ENCODE measurements at regions not wholly inside any gene's neighbourhood (a gene's known extent, or its start where the extent isn't known, plus 50 kb on each side); places are given as distances from the start of the nearest gene placed in this dataset.

DNA sequence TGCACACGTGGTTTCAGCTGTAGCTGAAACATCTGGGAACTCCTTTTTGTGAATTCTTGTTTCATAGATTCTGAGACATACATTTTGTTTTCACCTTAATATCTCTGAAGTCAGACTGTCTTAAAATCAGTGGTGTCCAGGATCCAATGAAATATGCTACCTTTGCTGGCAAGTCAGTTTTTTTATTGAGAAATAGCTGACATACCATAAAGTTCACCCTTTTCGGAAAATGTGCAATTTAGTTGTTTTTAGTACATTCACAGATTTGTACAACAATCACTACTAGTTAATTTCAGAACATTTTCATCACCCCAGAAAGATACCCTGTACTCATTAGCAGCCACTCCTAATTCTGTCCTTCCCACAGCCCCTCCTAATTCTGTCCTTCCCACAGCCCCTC is 243.7 kb downstream of the GLI2 start:
- Histone ChIP-seq H3K4me1 (ENCODE audit: insufficient read depth) (peaks cover 11% of the 10 kb centered on the region), H3K4me3 (no peak overlapping the region), H3K36me3 (no peaks in the 10 kb centered on the region), H3K27ac (no peak overlapping the region), H3K9me3 (no peaks in the 10 kb centered on the region), H3K27me3 (no peaks in the 10 kb centered on the region)
- intact Hi-C loops (cut with DNase I), result no loop called here
- TF ChIP-seq, protein P1, sequence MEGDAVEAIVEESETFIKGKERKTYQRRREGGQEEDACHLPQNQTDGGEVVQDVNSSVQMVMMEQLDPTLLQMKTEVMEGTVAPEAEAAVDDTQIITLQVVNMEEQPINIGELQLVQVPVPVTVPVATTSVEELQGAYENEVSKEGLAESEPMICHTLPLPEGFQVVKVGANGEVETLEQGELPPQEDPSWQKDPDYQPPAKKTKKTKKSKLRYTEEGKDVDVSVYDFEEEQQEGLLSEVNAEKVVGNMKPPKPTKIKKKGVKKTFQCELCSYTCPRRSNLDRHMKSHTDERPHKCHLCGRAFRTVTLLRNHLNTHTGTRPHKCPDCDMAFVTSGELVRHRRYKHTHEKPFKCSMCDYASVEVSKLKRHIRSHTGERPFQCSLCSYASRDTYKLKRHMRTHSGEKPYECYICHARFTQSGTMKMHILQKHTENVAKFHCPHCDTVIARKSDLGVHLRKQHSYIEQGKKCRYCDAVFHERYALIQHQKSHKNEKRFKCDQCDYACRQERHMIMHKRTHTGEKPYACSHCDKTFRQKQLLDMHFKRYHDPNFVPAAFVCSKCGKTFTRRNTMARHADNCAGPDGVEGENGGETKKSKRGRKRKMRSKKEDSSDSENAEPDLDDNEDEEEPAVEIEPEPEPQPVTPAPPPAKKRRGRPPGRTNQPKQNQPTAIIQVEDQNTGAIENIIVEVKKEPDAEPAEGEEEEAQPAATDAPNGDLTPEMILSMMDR (IDR thresholded peaks at IDR 0.05), result no peak
- no peak for TF ChIP-seq EP300 (IDR thresholded peaks at IDR 0.05)
- TF ChIP-seq POLR2A (IDR thresholded peaks at IDR 0.05), result no peak
- WGBS, 3 donors, result 6 to 36% (median 17%) methylated on average over 2 of the region's 2 CpGs
- DNase-seq, result no peak

DNA sequence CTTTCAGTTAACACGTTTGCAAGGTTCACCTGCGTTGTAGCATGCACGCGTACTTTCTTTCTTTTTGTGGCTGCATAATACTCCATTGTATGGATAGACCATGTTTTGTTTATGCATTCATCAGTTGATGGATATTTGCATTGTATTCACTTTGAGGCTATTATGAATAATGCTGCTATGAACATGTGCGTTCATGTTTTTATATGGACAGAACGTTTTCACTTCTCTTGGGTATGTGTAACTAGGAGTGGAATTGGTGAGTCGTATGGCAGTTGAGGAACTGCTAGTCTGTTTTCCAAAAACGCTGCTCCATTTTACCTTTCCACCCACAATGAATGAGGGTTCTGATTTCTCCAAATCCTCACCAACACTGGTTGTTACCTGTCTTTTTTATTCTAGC is 244.3 kb downstream of the GLI2 start:
- TF ChIP-seq EP300 (IDR thresholded peaks at IDR 0.05) (no peak), POLR2A (IDR thresholded peaks at IDR 0.05) (no peak)
- TF ChIP-seq, protein P1 (IDR thresholded peaks at IDR 0.05), result no peak
- no peaks in the 10 kb centered on the region for H3K36me3 ChIP-seq
- intact Hi-C loops (cut with DNase I), result no loop called here
- no peak overlapping the region for H3K27ac ChIP-seq
- no peak overlapping the region for H3K4me3 ChIP-seq
- no peaks in the 10 kb centered on the region for H3K9me3 ChIP-seq
- DNase-seq, result no peak
- peaks cover 11% of the 10 kb centered on the region for H3K4me1 ChIP-seq (ENCODE audit: insufficient read depth)
- 88 to 90% (median 90%) methylated on average over 8 of the region's 8 CpGs for WGBS, 3 donors
- no peaks in the 10 kb centered on the region for H3K27me3 ChIP-seq

- DNase-seq, result no peak
- H3K4me1 ChIP-seq (ENCODE audit: insufficient read depth), result peaks cover 11% of the 10 kb centered on the region
- TF ChIP-seq EP300 (IDR thresholded peaks at IDR 0.05) (no peak), POLR2A (IDR thresholded peaks at IDR 0.05) (no peak)
- TF ChIP-seq, protein P1 (IDR thresholded peaks at IDR 0.05), result no peak
Observed at GRCh38 chr2:120981443-120981842, 245.8 kb downstream of the GLI2 start.

GRCh38 chr2:120982598-120982997 is 246.9 kb downstream of the GLI2 start:
- H3K27ac ChIP-seq, result no peak overlapping the region
- DNase-seq, result peak in 1 of 5 donors; percentile 19
- H3K9me3 ChIP-seq, result no peaks in the 10 kb centered on the region
- H3K4me3 ChIP-seq, result no peak overlapping the region
- intact Hi-C loops (cut with DNase I), result no loop called here
- no peaks in the 10 kb centered on the region for H3K36me3 ChIP-seq
- WGBS, 3 donors, result 82 to 87% (median 84%) methylated on average over 20 of the region's 20 CpGs
- no peaks in the 10 kb centered on the region for H3K27me3 ChIP-seq
- peaks cover 14% of the 10 kb centered on the region for H3K4me1 ChIP-seq (ENCODE audit: insufficient read depth)
- TF ChIP-seq, protein P1 (IDR thresholded peaks at IDR 0.05), result no peak
- TF ChIP-seq POLR2A (IDR thresholded peaks at IDR 0.05), result no peak
- no peak for TF ChIP-seq EP300 (IDR thresholded peaks at IDR 0.05)

More at GRCh38 chr2:120981443-120981842, 245.8 kb downstream of the GLI2 start:
- H3K9me3 ChIP-seq, result no peaks in the 10 kb centered on the region
- WGBS, 3 donors, result 52 to 67% (median 59%) methylated on average over 4 of the region's 4 CpGs
- H3K27ac ChIP-seq, result no peak overlapping the region
- no peak overlapping the region for H3K4me3 ChIP-seq
- H3K36me3 ChIP-seq, result no peaks in the 10 kb centered on the region
- intact Hi-C loops (cut with DNase I), result no loop called here
- H3K27me3 ChIP-seq, result no peaks in the 10 kb centered on the region

All from ovary (tissue), 7 donors.